H9 (cell line): ENCODE measurements at regions not wholly inside any gene's neighbourhood (a gene's known extent, or its start where the extent isn't known, plus 50 kb on each side); places are given as distances from the start of the nearest gene placed in this dataset.

ENCODE experiments used
- DNase-seq: peaks from one replicate; pipeline ENCODE4 v3.0.0-alpha.2; 2017
- H2AFZ ChIP-seq: one replicate; pipeline ENCODE4 v1.6.1; 2013; ENCODE audit warnings: mild to moderate bottlenecking, low read length, control low read depth, moderate library complexity
- H2AK5ac ChIP-seq: 2 replicates; pipeline ENCODE4 v1.6.1; 2013; ENCODE audit warnings: low read length, control low read depth, mixed read lengths; ENCODE audit not compliant: insufficient read length
- H2BK120ac ChIP-seq: one replicate; pipeline ENCODE4 v1.6.1; 2013; ENCODE audit warnings: low read depth, mild to moderate bottlenecking, low read length, control low read depth, inconsistent platforms; ENCODE audit not compliant: poor library complexity, severe bottlenecking
- H2BK12ac ChIP-seq: 2 replicates; pipeline ENCODE4 v1.6.1; 2013; ENCODE audit warnings: low read length, control low read depth, mixed read lengths, low read depth; ENCODE audit not compliant: insufficient read length
- H2BK15ac ChIP-seq: 2 replicates; pipeline ENCODE4 v1.6.1; 2013; ENCODE audit warnings: low read depth, low read length, control low read depth
- H2BK20ac ChIP-seq: one replicate; pipeline ENCODE4 v1.6.1; 2013; ENCODE audit warnings: low read depth, mild to moderate bottlenecking, low read length, control low read depth, inconsistent platforms; ENCODE audit not compliant: poor library complexity, severe bottlenecking
- H2BK5ac ChIP-seq: 2 replicates; pipeline ENCODE4 v1.6.1; 2013; ENCODE audit warnings: low read length, control low read depth, mixed read lengths; ENCODE audit not compliant: insufficient read length
- H3K14ac ChIP-seq: 2 replicates; pipeline ENCODE4 v1.6.1; 2013; ENCODE audit warnings: low read length, control low read depth; ENCODE audit not compliant: insufficient read depth
- H3K18ac ChIP-seq: 2 replicates; pipeline ENCODE4 v1.6.1; 2013; ENCODE audit warnings: low read depth, mild to moderate bottlenecking, mixed read lengths, low read length, control low read depth; ENCODE audit not compliant: insufficient read length
- H3K23ac ChIP-seq: 2 replicates; pipeline ENCODE4 v1.6.1; 2013; ENCODE audit warnings: low read length, control low read depth, mixed read lengths, low read depth; ENCODE audit not compliant: insufficient read length
- H3K23me2 ChIP-seq: 2 replicates; pipeline ENCODE4 v1.6.1; 2013; ENCODE audit warnings: low read depth, mild to moderate bottlenecking, mixed read lengths, low read length, control low read depth; ENCODE audit not compliant: insufficient read length, poor library complexity, severe bottlenecking
- H3K27ac ChIP-seq: 2 replicates; pipeline ENCODE4 v1.5.1; 2013; ENCODE audit warnings: low read length, control low read depth, mixed read lengths, low read depth; ENCODE audit not compliant: insufficient read length
- H3K27me3 ChIP-seq: 2 replicates; pipeline ENCODE4 v1.6.1; 2013; ENCODE audit warnings: low read length, control low read depth, inconsistent platforms; ENCODE audit not compliant: insufficient read depth
- H3K4ac ChIP-seq: 2 replicates; pipeline ENCODE4 v1.6.1; 2013; ENCODE audit warnings: low read depth, mild to moderate bottlenecking, control low read depth, inconsistent platforms, low read length, moderate library complexity
- H3K4me1 ChIP-seq: 2 replicates; pipeline ENCODE4 v1.6.1; 2013; ENCODE audit warnings: low read length, control low read depth, inconsistent platforms; ENCODE audit not compliant: insufficient read depth
- H3K4me2 ChIP-seq: 2 replicates; pipeline ENCODE4 v1.6.1; 2013; ENCODE audit warnings: low read length, control low read depth, mixed read lengths; ENCODE audit not compliant: insufficient read length, insufficient read depth
- H3K56ac ChIP-seq: 2 replicates; pipeline ENCODE4 v1.6.1; 2013; ENCODE audit warnings: low read depth, mild to moderate bottlenecking, mixed read lengths, low read length, control low read depth; ENCODE audit not compliant: insufficient read length
- H3K79me1 ChIP-seq: 2 replicates; pipeline ENCODE4 v1.6.1; 2013; ENCODE audit warnings: low read depth, mild to moderate bottlenecking, moderate library complexity, low read length, control low read depth, inconsistent platforms; ENCODE audit not compliant: insufficient read depth, poor library complexity, severe bottlenecking
- H3K79me2 ChIP-seq: 2 replicates; pipeline ENCODE4 v1.6.1; 2013; ENCODE audit warnings: low read length, control low read depth, inconsistent platforms; ENCODE audit not compliant: insufficient read depth
- H3K9ac ChIP-seq: 2 replicates; pipeline ENCODE4 v1.6.1; 2013; ENCODE audit warnings: low read length, control low read depth, mixed read lengths; ENCODE audit not compliant: insufficient read length; ENCODE audit errors: extremely low read depth
- H3K9me3 ChIP-seq: one replicate; pipeline ENCODE4 v1.6.1; 2013; ENCODE audit warnings: low read depth, low read length, inconsistent platforms; ENCODE audit not compliant: control insufficient read depth
- H3T11ph ChIP-seq: one replicate; pipeline ENCODE4 v1.6.1; 2013; ENCODE audit warnings: mild to moderate bottlenecking, low read length, control low read depth, inconsistent platforms
- H4K20me1 ChIP-seq: one replicate; pipeline ENCODE4 v1.6.1; 2013; ENCODE audit not compliant: control insufficient read depth, insufficient read length, insufficient read depth
- H4K5ac ChIP-seq: 2 replicates; pipeline ENCODE4 v1.6.1; 2013; ENCODE audit warnings: low read depth, mild to moderate bottlenecking, mixed read lengths, low read length, control low read depth; ENCODE audit not compliant: insufficient read length
- H4K8ac ChIP-seq: replicated peaks from 2 replicates; pipeline ENCODE4 v1.6.1; 2013; ENCODE audit warnings: low read length, control low read depth, mixed read lengths, low read depth; ENCODE audit not compliant: insufficient read length
- H4K91ac ChIP-seq: 2 replicates; pipeline ENCODE4 v1.6.1; 2013; ENCODE audit warnings: low read depth, mild to moderate bottlenecking, moderate library complexity, mixed read lengths, low read length, control low read depth; ENCODE audit not compliant: insufficient read length
- H3K27ac Mint-ChIP-seq, 3 experiments: 2 replicates in 2 of 3; 3 replicates in 1 of 3; pipeline ENCODE4 v1.8.0; 2020 to 2021; ENCODE audit warnings: mixed read lengths in 3 of 3, mild to moderate bottlenecking in 1 of 3, moderate library complexity in 1 of 3
- H3K27me3 Mint-ChIP-seq: 2 replicates; pipeline ENCODE4 v1.8.0; 2021; ENCODE audit warnings: low read depth, mild to moderate bottlenecking, moderate library complexity, mixed read lengths
- H3K36me3 Mint-ChIP-seq, 3 experiments: 2 replicates in 2 of 3; 3 replicates in 1 of 3; pipeline ENCODE4 v1.8.0; 2020 to 2021; ENCODE audit warnings: low read depth in 3 of 3, mixed read lengths in 3 of 3; ENCODE audit not compliant: insufficient read depth in 1 of 3
- H3K4me1 Mint-ChIP-seq, 2 experiments: 2 replicates each; pipeline ENCODE4 v1.8.0; 2020; ENCODE audit warnings: mixed read lengths in 2 of 2
- H3K4me3 Mint-ChIP-seq, 2 experiments: 2 replicates in 1 of 2; 3 replicates in 1 of 2; pipeline ENCODE4 v1.8.0; 2020 to 2021; ENCODE audit warnings: mild to moderate bottlenecking in 2 of 2, mixed read lengths in 2 of 2, moderate library complexity in 1 of 2
- H3K9me3 Mint-ChIP-seq, 2 experiments: 2 replicates in 1 of 2; 3 replicates in 1 of 2; pipeline ENCODE4 v1.8.0; 2020; ENCODE audit warnings: mild to moderate bottlenecking in 2 of 2, mixed read lengths in 2 of 2, moderate library complexity in 1 of 2
- WGBS: extraction: QIAGEN DNeasy Blood & Tissue Kit; methylation state at CpG from one replicate; pipeline ENCODE4 v1.1.7; 2013; ENCODE audit warnings: missing lambda C conversion rate, low lambda C conversion rate, mixed read lengths; ENCODE audit not compliant: insufficient read length; ENCODE audit errors: extremely low coverage; 5-methylcytosine and 5-hydroxymethylcytosine counted together
- TF ChIP-seq, protein P1 (sequence below): fragments of 200-600 bp; sonication (generic); conservative IDR thresholded peaks from 3 replicates; pipeline ENCODE4 v1.8.0; 2021; ENCODE audit warnings: antibody characterized with exemption, mild to moderate bottlenecking

DNA sequence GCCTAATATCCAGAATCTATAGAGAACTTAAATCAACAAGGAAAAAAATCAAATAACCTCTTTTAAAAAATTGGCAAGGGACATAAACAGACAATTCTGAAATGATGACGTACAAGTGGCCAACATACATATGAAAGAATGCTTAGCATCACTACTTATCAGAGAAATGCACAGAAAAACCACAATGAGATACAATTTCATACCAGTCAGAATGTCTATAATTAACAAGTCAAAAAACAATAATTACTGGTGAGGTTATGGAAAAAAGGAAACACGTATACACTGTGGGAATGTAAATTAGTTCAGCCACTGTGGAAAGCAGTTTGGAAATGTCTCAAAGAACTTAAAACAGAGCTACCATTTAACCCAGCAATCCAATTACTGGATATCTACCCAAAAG is 1192.0 kb downstream of the CDH12 start:
- no peak overlapping the region for H3K23ac ChIP-seq
- H3K23me2 ChIP-seq: no peaks in the 10 kb centered on the region
- no peak for DNase-seq
- no peak overlapping the region for H2AFZ ChIP-seq
- no peak overlapping the region for H3T11ph ChIP-seq
- H2BK20ac ChIP-seq: no peak overlapping the region
- no peaks in the 10 kb centered on the region for H3K9me3 ChIP-seq
- H3K27me3 ChIP-seq: no peaks in the 10 kb centered on the region
- H3K4me2 ChIP-seq: no peak overlapping the region
- H3K18ac ChIP-seq: no peak overlapping the region
- peaks cover 28 to 30% of the 10 kb centered on the region in 2 experiments for H3K9me3 Mint-ChIP-seq
- no CpG with 5 or more reads among the region's 2 CpGs for WGBS
- H3K4ac ChIP-seq: no peak overlapping the region
- H3K27ac Mint-ChIP-seq: no peak overlapping the region
- no peak overlapping the region for H3K14ac ChIP-seq
- H3K79me2 ChIP-seq: no peaks in the 10 kb centered on the region
- no peaks in the 10 kb centered on the region for H4K20me1 ChIP-seq
- H3K4me3 Mint-ChIP-seq: no peak overlapping the region
- no peak overlapping the region for H3K27ac ChIP-seq
- H4K8ac ChIP-seq: no peak overlapping the region
- H4K5ac ChIP-seq: no peak overlapping the region
- H4K91ac ChIP-seq: no peak overlapping the region
- H2BK12ac ChIP-seq: no peak overlapping the region
- TF ChIP-seq, protein P1, sequence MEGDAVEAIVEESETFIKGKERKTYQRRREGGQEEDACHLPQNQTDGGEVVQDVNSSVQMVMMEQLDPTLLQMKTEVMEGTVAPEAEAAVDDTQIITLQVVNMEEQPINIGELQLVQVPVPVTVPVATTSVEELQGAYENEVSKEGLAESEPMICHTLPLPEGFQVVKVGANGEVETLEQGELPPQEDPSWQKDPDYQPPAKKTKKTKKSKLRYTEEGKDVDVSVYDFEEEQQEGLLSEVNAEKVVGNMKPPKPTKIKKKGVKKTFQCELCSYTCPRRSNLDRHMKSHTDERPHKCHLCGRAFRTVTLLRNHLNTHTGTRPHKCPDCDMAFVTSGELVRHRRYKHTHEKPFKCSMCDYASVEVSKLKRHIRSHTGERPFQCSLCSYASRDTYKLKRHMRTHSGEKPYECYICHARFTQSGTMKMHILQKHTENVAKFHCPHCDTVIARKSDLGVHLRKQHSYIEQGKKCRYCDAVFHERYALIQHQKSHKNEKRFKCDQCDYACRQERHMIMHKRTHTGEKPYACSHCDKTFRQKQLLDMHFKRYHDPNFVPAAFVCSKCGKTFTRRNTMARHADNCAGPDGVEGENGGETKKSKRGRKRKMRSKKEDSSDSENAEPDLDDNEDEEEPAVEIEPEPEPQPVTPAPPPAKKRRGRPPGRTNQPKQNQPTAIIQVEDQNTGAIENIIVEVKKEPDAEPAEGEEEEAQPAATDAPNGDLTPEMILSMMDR: no peak
- H3K27me3 Mint-ChIP-seq: no peaks in the 10 kb centered on the region
- H3K4me1 Mint-ChIP-seq: peaks cover 0 to 5% of the 10 kb centered on the region in 2 experiments; a peak in 2 of 4 replicates
- peaks cover 9 to 29% (median 13%) of the 10 kb centered on the region in 3 experiments for H3K36me3 Mint-ChIP-seq
- H3K9ac ChIP-seq: no peak overlapping the region
- no peak overlapping the region for H2BK15ac ChIP-seq
- no peaks in the 10 kb centered on the region for H3K79me1 ChIP-seq
- H3K56ac ChIP-seq: no peak overlapping the region
- no peak overlapping the region for H2BK5ac ChIP-seq
- H2AK5ac ChIP-seq: no peak overlapping the region
- no peak overlapping the region for H2BK120ac ChIP-seq
- H3K4me1 ChIP-seq: no peaks in the 10 kb centered on the region
